H9 (cell line): ENCODE measurements at regions not wholly inside any gene's neighbourhood (a gene's known extent, or its start where the extent isn't known, plus 50 kb on each side); places are given as distances from the start of the nearest gene placed in this dataset.

Experiments used
- DNase-seq: peaks from one replicate; pipeline ENCODE4 v3.0.0-alpha.2; 2017
- H2AFZ ChIP-seq: one replicate; pipeline ENCODE4 v1.6.1; 2013; ENCODE audit warnings: mild to moderate bottlenecking, low read length, control low read depth, moderate library complexity
- H2AK5ac ChIP-seq: 2 replicates; pipeline ENCODE4 v1.6.1; 2013; ENCODE audit warnings: low read length, control low read depth, mixed read lengths; ENCODE audit not compliant: insufficient read length
- H2BK120ac ChIP-seq: one replicate; pipeline ENCODE4 v1.6.1; 2013; ENCODE audit warnings: low read depth, mild to moderate bottlenecking, low read length, control low read depth, inconsistent platforms; ENCODE audit not compliant: poor library complexity, severe bottlenecking
- H2BK12ac ChIP-seq: 2 replicates; pipeline ENCODE4 v1.6.1; 2013; ENCODE audit warnings: low read length, control low read depth, mixed read lengths, low read depth; ENCODE audit not compliant: insufficient read length
- H2BK15ac ChIP-seq: 2 replicates; pipeline ENCODE4 v1.6.1; 2013; ENCODE audit warnings: low read depth, low read length, control low read depth
- H2BK20ac ChIP-seq: one replicate; pipeline ENCODE4 v1.6.1; 2013; ENCODE audit warnings: low read depth, mild to moderate bottlenecking, low read length, control low read depth, inconsistent platforms; ENCODE audit not compliant: poor library complexity, severe bottlenecking
- H2BK5ac ChIP-seq: 2 replicates; pipeline ENCODE4 v1.6.1; 2013; ENCODE audit warnings: low read length, control low read depth, mixed read lengths; ENCODE audit not compliant: insufficient read length
- H3K14ac ChIP-seq: 2 replicates; pipeline ENCODE4 v1.6.1; 2013; ENCODE audit warnings: low read length, control low read depth; ENCODE audit not compliant: insufficient read depth
- H3K18ac ChIP-seq: 2 replicates; pipeline ENCODE4 v1.6.1; 2013; ENCODE audit warnings: low read depth, mild to moderate bottlenecking, mixed read lengths, low read length, control low read depth; ENCODE audit not compliant: insufficient read length
- H3K23ac ChIP-seq: 2 replicates; pipeline ENCODE4 v1.6.1; 2013; ENCODE audit warnings: low read length, control low read depth, mixed read lengths, low read depth; ENCODE audit not compliant: insufficient read length
- H3K23me2 ChIP-seq: 2 replicates; pipeline ENCODE4 v1.6.1; 2013; ENCODE audit warnings: low read depth, mild to moderate bottlenecking, mixed read lengths, low read length, control low read depth; ENCODE audit not compliant: insufficient read length, poor library complexity, severe bottlenecking
- H3K27ac ChIP-seq: 2 replicates; pipeline ENCODE4 v1.5.1; 2013; ENCODE audit warnings: low read length, control low read depth, mixed read lengths, low read depth; ENCODE audit not compliant: insufficient read length
- H3K27me3 ChIP-seq: 2 replicates; pipeline ENCODE4 v1.6.1; 2013; ENCODE audit warnings: low read length, control low read depth, inconsistent platforms; ENCODE audit not compliant: insufficient read depth
- H3K4ac ChIP-seq: 2 replicates; pipeline ENCODE4 v1.6.1; 2013; ENCODE audit warnings: low read depth, mild to moderate bottlenecking, control low read depth, inconsistent platforms, low read length, moderate library complexity
- H3K4me1 ChIP-seq: 2 replicates; pipeline ENCODE4 v1.6.1; 2013; ENCODE audit warnings: low read length, control low read depth, inconsistent platforms; ENCODE audit not compliant: insufficient read depth
- H3K4me2 ChIP-seq: 2 replicates; pipeline ENCODE4 v1.6.1; 2013; ENCODE audit warnings: low read length, control low read depth, mixed read lengths; ENCODE audit not compliant: insufficient read length, insufficient read depth
- H3K56ac ChIP-seq: 2 replicates; pipeline ENCODE4 v1.6.1; 2013; ENCODE audit warnings: low read depth, mild to moderate bottlenecking, mixed read lengths, low read length, control low read depth; ENCODE audit not compliant: insufficient read length
- H3K79me1 ChIP-seq: 2 replicates; pipeline ENCODE4 v1.6.1; 2013; ENCODE audit warnings: low read depth, mild to moderate bottlenecking, moderate library complexity, low read length, control low read depth, inconsistent platforms; ENCODE audit not compliant: insufficient read depth, poor library complexity, severe bottlenecking
- H3K79me2 ChIP-seq: 2 replicates; pipeline ENCODE4 v1.6.1; 2013; ENCODE audit warnings: low read length, control low read depth, inconsistent platforms; ENCODE audit not compliant: insufficient read depth
- H3K9ac ChIP-seq: 2 replicates; pipeline ENCODE4 v1.6.1; 2013; ENCODE audit warnings: low read length, control low read depth, mixed read lengths; ENCODE audit not compliant: insufficient read length; ENCODE audit errors: extremely low read depth
- H3K9me3 ChIP-seq: one replicate; pipeline ENCODE4 v1.6.1; 2013; ENCODE audit warnings: low read depth, low read length, inconsistent platforms; ENCODE audit not compliant: control insufficient read depth
- H3T11ph ChIP-seq: one replicate; pipeline ENCODE4 v1.6.1; 2013; ENCODE audit warnings: mild to moderate bottlenecking, low read length, control low read depth, inconsistent platforms
- H4K20me1 ChIP-seq: one replicate; pipeline ENCODE4 v1.6.1; 2013; ENCODE audit not compliant: control insufficient read depth, insufficient read length, insufficient read depth
- H4K5ac ChIP-seq: 2 replicates; pipeline ENCODE4 v1.6.1; 2013; ENCODE audit warnings: low read depth, mild to moderate bottlenecking, mixed read lengths, low read length, control low read depth; ENCODE audit not compliant: insufficient read length
- H4K8ac ChIP-seq: replicated peaks from 2 replicates; pipeline ENCODE4 v1.6.1; 2013; ENCODE audit warnings: low read length, control low read depth, mixed read lengths, low read depth; ENCODE audit not compliant: insufficient read length
- H4K91ac ChIP-seq: 2 replicates; pipeline ENCODE4 v1.6.1; 2013; ENCODE audit warnings: low read depth, mild to moderate bottlenecking, moderate library complexity, mixed read lengths, low read length, control low read depth; ENCODE audit not compliant: insufficient read length
- H3K27ac Mint-ChIP-seq, 3 experiments: 2 replicates in 2 of 3; 3 replicates in 1 of 3; pipeline ENCODE4 v1.8.0; 2020 to 2021; ENCODE audit warnings: mixed read lengths in 3 of 3, mild to moderate bottlenecking in 1 of 3, moderate library complexity in 1 of 3
- H3K27me3 Mint-ChIP-seq: 2 replicates; pipeline ENCODE4 v1.8.0; 2021; ENCODE audit warnings: low read depth, mild to moderate bottlenecking, moderate library complexity, mixed read lengths
- H3K36me3 Mint-ChIP-seq, 3 experiments: 2 replicates in 2 of 3; 3 replicates in 1 of 3; pipeline ENCODE4 v1.8.0; 2020 to 2021; ENCODE audit warnings: low read depth in 3 of 3, mixed read lengths in 3 of 3; ENCODE audit not compliant: insufficient read depth in 1 of 3
- H3K4me1 Mint-ChIP-seq, 2 experiments: 2 replicates each; pipeline ENCODE4 v1.8.0; 2020; ENCODE audit warnings: mixed read lengths in 2 of 2
- H3K4me3 Mint-ChIP-seq, 2 experiments: 2 replicates in 1 of 2; 3 replicates in 1 of 2; pipeline ENCODE4 v1.8.0; 2020 to 2021; ENCODE audit warnings: mild to moderate bottlenecking in 2 of 2, mixed read lengths in 2 of 2, moderate library complexity in 1 of 2
- H3K9me3 Mint-ChIP-seq, 2 experiments: 2 replicates in 1 of 2; 3 replicates in 1 of 2; pipeline ENCODE4 v1.8.0; 2020; ENCODE audit warnings: mild to moderate bottlenecking in 2 of 2, mixed read lengths in 2 of 2, moderate library complexity in 1 of 2
- WGBS: extraction: QIAGEN DNeasy Blood & Tissue Kit; methylation state at CpG from one replicate; pipeline ENCODE4 v1.1.7; 2013; ENCODE audit warnings: missing lambda C conversion rate, low lambda C conversion rate, mixed read lengths; ENCODE audit not compliant: insufficient read length; ENCODE audit errors: extremely low coverage; 5-methylcytosine and 5-hydroxymethylcytosine counted together
- TF ChIP-seq, protein P1 (sequence below): fragments of 200-600 bp; sonication (generic); conservative IDR thresholded peaks from 3 replicates; pipeline ENCODE4 v1.8.0; 2021; ENCODE audit warnings: antibody characterized with exemption, mild to moderate bottlenecking

DNA sequence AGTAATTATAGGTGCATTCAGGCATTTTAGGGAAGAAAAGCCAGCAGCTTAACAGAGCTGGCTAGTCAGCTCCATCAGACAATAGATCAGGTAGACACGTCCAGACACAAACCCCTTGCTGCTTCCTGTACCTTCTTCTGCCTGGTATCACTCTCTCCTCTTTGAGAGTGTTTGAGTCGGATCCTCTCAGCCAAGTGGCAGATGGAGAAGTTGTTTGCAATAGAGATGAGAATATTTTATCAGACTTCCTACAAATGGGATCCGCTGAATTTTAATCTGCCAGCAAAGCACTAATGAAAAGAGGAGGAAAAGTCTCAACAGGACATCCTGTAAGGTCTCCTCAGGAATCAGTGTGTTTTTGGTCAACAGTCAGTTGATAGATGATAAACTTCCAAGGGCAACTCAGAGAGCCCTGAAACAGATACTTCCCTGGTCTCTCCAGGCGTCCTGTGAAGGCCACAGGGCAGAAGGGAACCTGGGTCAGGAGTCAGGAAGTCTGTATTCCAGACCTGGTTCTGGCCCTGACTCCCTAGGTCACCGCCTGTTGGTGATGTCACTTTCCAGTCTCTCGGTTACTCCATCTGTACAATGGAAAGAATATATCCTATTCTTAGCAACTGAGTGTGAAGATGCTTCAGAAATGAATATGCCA is 62.1 kb upstream of the PROX1 start:
- no peak for DNase-seq
- Histone ChIP-seq H3T11ph (no peak overlapping the region), H3K9me3 (no peaks in the 10 kb centered on the region), H3K9ac (no peak overlapping the region), H2BK5ac (no peak overlapping the region), H3K27me3 (no peaks in the 10 kb centered on the region), H3K4me1 (no peaks in the 10 kb centered on the region), H3K79me1 (no peaks in the 10 kb centered on the region), H3K14ac (no peak overlapping the region), H2BK20ac (no peak overlapping the region), H3K18ac (no peak overlapping the region), H3K4ac (no peak overlapping the region), H2BK120ac (no peak overlapping the region), H2AFZ (no peak overlapping the region), H4K5ac (no peak overlapping the region), H4K8ac (no peak overlapping the region), H3K23ac (no peak overlapping the region), H3K79me2 (no peaks in the 10 kb centered on the region), H3K56ac (no peak overlapping the region), H2BK15ac (no peak overlapping the region), H3K4me2 (no peak overlapping the region), H3K27ac (no peak overlapping the region), H3K23me2 (no peaks in the 10 kb centered on the region), H2BK12ac (no peak overlapping the region), H2AK5ac (no peak overlapping the region), H4K91ac (no peak overlapping the region), H4K20me1 (no peaks in the 10 kb centered on the region)
- no CpG with 5 or more reads among the region's 6 CpGs for WGBS
- H3K27me3 Mint-ChIP-seq = peaks cover 2% of the 10 kb centered on the region; the same call in 1 of the 2 replicates
- no peak overlapping the region for H3K4me3 Mint-ChIP-seq
- no peaks in the 10 kb centered on the region for H3K9me3 Mint-ChIP-seq
- H3K36me3 Mint-ChIP-seq = no peaks in the 10 kb centered on the region
- no peaks in the 10 kb centered on the region for H3K4me1 Mint-ChIP-seq
- no peak overlapping the region; a peak in 1 of 7 replicates for H3K27ac Mint-ChIP-seq
- TF ChIP-seq, protein P1, sequence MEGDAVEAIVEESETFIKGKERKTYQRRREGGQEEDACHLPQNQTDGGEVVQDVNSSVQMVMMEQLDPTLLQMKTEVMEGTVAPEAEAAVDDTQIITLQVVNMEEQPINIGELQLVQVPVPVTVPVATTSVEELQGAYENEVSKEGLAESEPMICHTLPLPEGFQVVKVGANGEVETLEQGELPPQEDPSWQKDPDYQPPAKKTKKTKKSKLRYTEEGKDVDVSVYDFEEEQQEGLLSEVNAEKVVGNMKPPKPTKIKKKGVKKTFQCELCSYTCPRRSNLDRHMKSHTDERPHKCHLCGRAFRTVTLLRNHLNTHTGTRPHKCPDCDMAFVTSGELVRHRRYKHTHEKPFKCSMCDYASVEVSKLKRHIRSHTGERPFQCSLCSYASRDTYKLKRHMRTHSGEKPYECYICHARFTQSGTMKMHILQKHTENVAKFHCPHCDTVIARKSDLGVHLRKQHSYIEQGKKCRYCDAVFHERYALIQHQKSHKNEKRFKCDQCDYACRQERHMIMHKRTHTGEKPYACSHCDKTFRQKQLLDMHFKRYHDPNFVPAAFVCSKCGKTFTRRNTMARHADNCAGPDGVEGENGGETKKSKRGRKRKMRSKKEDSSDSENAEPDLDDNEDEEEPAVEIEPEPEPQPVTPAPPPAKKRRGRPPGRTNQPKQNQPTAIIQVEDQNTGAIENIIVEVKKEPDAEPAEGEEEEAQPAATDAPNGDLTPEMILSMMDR = no peak
